ENCODE measurements at regions not wholly inside any gene's neighbourhood (a gene's known extent, or its start where the extent isn't known, plus 50 kb on each side); places are given as distances from the start of the nearest gene placed in this dataset.

DNA sequence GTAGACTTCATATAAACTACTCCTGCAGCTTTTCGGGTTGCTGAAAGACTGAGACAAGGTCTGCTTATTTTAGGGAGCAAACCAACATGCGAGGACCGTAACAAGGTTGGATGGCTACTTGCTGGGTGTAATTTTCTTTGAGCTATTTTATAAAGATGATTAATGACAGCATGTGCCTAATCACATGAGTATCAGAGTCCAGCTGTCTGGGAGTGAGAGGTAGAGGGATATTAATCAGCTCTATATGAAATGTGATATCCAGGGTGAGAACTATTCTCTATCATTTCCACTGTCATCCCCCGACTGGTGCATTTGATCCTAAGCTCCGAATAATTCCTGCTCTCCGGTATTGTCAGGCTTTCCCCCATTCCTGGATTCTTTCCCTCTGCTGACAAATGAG is 193.8 kb upstream of the HMHB1 start (continued):
- no peak for TF ChIP-seq CHD7 (IDR thresholded peaks at IDR 0.05; ENCODE audit: insufficient replicate concordance, low read length)
- no peak for TF ChIP-seq SIX5 (IDR thresholded peaks at IDR 0.05; ENCODE audit: low read depth, low read length)
- no peak for TF ChIP-seq CEBPB (IDR thresholded peaks at IDR 0.05; ENCODE audit: low read depth, low read length)
- no peak for TF ChIP-seq SP2 (IDR thresholded peaks at IDR 0.05; ENCODE audit: low read length)
- TF ChIP-seq E2F6 (IDR thresholded peaks at IDR 0.05), result no peak
- no peak for TF ChIP-seq CHD1 (IDR thresholded peaks at IDR 0.05; ENCODE audit: low read depth, low read length)
- no peak for TF ChIP-seq EGR1 (IDR thresholded peaks at IDR 0.05; ENCODE audit: borderline replicate concordance, low read depth, low read length)
- TF ChIP-seq SRF (IDR thresholded peaks at IDR 0.05; ENCODE audit: low read depth, low read length), result no peak
- no peak for TF ChIP-seq MAFK (IDR thresholded peaks at IDR 0.05; ENCODE audit: low read depth, low read length)
- no peak for TF ChIP-seq TAF7 (optimal IDR thresholded peaks at IDR 0.05; ENCODE audit: borderline replicate concordance, low read depth, low read length)
